Mammary epithelial cell (primary cell): ENCODE measurements at regions not wholly inside any gene's neighbourhood (a gene's known extent, or its start where the extent isn't known, plus 50 kb on each side); places are given as distances from the start of the nearest gene placed in this dataset.

Source experiments
- EZH2 ChIP-seq: IDR thresholded peaks from 2 replicates; pipeline ENCODE4 v1.6.1; 2012; ENCODE audit warnings: low read length, inconsistent platforms, borderline replicate concordance
- TF ChIP-seq, protein P1 (sequence below), 2 donors: IDR thresholded peaks in 1 of 2; conservative IDR thresholded peaks in 1 of 2; 2 replicates each; pipeline ENCODE4 v1.5.1; 2011 to 2012; ENCODE audit warnings: inconsistent platforms in 2 of 2, low read length in 2 of 2, mild to moderate bottlenecking in 2 of 2, control low read depth in 1 of 2, low read depth in 1 of 2; ENCODE audit not compliant: insufficient read depth in 1 of 2; ENCODE audit errors: extremely low read depth in 1 of 2

DNA sequence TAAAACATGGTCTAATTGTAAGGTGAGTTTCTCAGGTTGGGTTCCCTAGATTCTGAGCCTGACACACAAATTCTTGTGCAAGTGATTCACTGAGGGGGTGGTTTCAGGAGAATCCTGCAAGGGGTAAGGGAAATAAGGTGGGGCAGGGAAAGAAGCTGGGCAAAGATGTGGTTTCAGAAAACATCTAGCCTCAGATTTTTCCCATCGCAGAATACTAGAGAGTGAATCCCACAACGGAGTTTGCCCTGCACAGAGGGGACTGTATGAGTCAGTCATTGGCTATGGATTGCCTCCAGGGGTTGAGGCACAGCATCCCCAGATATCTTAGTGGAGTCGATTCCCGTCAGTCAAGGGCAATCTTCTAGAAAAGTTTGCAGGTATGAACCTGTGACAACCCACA is 65.2 kb downstream of the PRL start:
- TF ChIP-seq, protein P1, sequence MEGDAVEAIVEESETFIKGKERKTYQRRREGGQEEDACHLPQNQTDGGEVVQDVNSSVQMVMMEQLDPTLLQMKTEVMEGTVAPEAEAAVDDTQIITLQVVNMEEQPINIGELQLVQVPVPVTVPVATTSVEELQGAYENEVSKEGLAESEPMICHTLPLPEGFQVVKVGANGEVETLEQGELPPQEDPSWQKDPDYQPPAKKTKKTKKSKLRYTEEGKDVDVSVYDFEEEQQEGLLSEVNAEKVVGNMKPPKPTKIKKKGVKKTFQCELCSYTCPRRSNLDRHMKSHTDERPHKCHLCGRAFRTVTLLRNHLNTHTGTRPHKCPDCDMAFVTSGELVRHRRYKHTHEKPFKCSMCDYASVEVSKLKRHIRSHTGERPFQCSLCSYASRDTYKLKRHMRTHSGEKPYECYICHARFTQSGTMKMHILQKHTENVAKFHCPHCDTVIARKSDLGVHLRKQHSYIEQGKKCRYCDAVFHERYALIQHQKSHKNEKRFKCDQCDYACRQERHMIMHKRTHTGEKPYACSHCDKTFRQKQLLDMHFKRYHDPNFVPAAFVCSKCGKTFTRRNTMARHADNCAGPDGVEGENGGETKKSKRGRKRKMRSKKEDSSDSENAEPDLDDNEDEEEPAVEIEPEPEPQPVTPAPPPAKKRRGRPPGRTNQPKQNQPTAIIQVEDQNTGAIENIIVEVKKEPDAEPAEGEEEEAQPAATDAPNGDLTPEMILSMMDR (conservative IDR thresholded peaks at IDR 0.05 in 1 of 2, IDR thresholded peaks at IDR 0.05 in 1 of 2; ENCODE audit: extremely low read depth in 1 of 2, insufficient read depth in 1 of 2, low read depth in 1 of 2, low read length in 2 of 2), result no peak
- no peak for TF ChIP-seq EZH2
